MM.1S (cell line): ENCODE measurements at regions not wholly inside any gene's neighbourhood (a gene's known extent, or its start where the extent isn't known, plus 50 kb on each side); places are given as distances from the start of the nearest gene placed in this dataset.

Experiments
- DNase-seq: peaks from one replicate; pipeline ENCODE4 v3.0.0-alpha.2; 2015
- H2AFZ ChIP-seq: fragments of 300-600 bp; sonication (generic); 2 replicates; pipeline ENCODE4 v1.6.0; 2016; ENCODE audit warnings: antibody characterized with exemption, low read length
- H3F3A ChIP-seq: fragments of 300-600 bp; sonication (generic); 2 replicates; pipeline ENCODE4 v1.6.1; 2016; ENCODE audit warnings: mild to moderate bottlenecking, antibody characterized with exemption, low read length, moderate library complexity, mixed read lengths; ENCODE audit not compliant: insufficient read depth
- H3K27ac ChIP-seq: fragments of 300-600 bp; sonication (generic); 2 replicates; pipeline ENCODE4 v1.5.1; 2016; ENCODE audit warnings: mild to moderate bottlenecking, low read length
- H3K27me3 ChIP-seq: fragments of 300-600 bp; sonication (generic); replicated peaks from 2 replicates; pipeline ENCODE4 v1.6.0; 2016; ENCODE audit warnings: low read length; ENCODE audit not compliant: insufficient read depth
- H3K36me3 ChIP-seq: fragments of 300-600 bp; sonication (generic); replicated peaks from 2 replicates; pipeline ENCODE4 v1.6.1; 2016; ENCODE audit warnings: mild to moderate bottlenecking, low read length, mixed read lengths; ENCODE audit not compliant: insufficient read depth
- H3K4me1 ChIP-seq: fragments of 300-600 bp; sonication (generic); 2 replicates; pipeline ENCODE4 v1.6.1; 2016; ENCODE audit warnings: low read length, mixed read lengths
- H3K4me2 ChIP-seq: fragments of 300-600 bp; sonication (generic); 2 replicates; pipeline ENCODE4 v1.6.0; 2016; ENCODE audit warnings: low read depth, low read length
- H3K4me3 ChIP-seq: fragments of 300-600 bp; sonication (generic); 2 replicates; pipeline ENCODE4 v1.5.1; 2016; ENCODE audit warnings: low read length, mixed read lengths
- H3K79me2 ChIP-seq: fragments of 300-600 bp; sonication (generic); 2 replicates; pipeline ENCODE4 v1.6.1; 2016; ENCODE audit warnings: mixed run types, low read length, mixed read lengths
- H3K9ac ChIP-seq: fragments of 300-600 bp; sonication (generic); 2 replicates; pipeline ENCODE4 v1.6.1; 2016; ENCODE audit warnings: low read length, mixed read lengths
- H3K9me2 ChIP-seq: fragments of 300-600 bp; sonication (generic); replicated peaks from 2 replicates; pipeline ENCODE4 v1.6.1; 2016; ENCODE audit warnings: mild to moderate bottlenecking, low read length, mixed read lengths; ENCODE audit not compliant: insufficient read depth
- H3K9me3 ChIP-seq: fragments of 300-600 bp; sonication (generic); replicated peaks from 2 replicates; pipeline ENCODE4 v1.6.1; 2016; ENCODE audit warnings: mild to moderate bottlenecking, low read length, mixed read lengths; ENCODE audit not compliant: insufficient read depth
- H4K20me1 ChIP-seq: fragments of 300-600 bp; sonication (generic); 2 replicates; pipeline ENCODE4 v1.6.1; 2016; ENCODE audit warnings: mild to moderate bottlenecking, low read length, moderate library complexity, mixed read lengths; ENCODE audit not compliant: insufficient read depth
- EZH2 ChIP-seq: fragments of 300-600 bp; sonication (generic); optimal IDR thresholded peaks from 2 replicates; pipeline ENCODE3; 2017; ENCODE audit warnings: low read depth, mild to moderate bottlenecking, antibody characterized with exemption, low read length, mixed read lengths
- EZH2phosphoT487 ChIP-seq: fragments of 300-600 bp; sonication (generic); IDR thresholded peaks from 2 replicates; pipeline ENCODE4 v1.6.1; 2018; ENCODE audit warnings: antibody characterized with exemption, low read length
- TF ChIP-seq, protein P1 (sequence below): fragments of 300-600 bp; sonication (generic); IDR thresholded peaks from 2 replicates; pipeline ENCODE4 v1.5.1; 2016; ENCODE audit warnings: antibody characterized with exemption, low read length, mixed read lengths

DNA sequence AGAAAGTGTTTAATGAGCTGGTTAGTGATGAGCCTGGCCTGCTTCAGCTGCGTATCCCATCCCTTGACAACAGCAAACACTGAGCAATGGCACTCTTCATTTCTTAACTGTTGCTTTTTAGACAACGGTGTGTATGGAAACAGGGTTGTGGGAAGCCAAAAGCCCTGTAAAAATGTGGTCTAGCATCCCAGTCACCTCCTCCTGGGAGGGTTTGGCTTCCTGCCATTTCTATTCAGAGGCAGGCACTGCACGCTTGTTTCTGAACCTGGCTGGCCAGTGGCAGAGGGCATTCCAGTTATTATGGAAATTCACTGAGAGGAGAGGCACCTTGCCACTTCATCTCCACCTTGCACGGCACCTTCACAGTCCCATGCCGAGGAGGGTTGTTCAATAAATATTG lies 123.0 kb upstream of the ADARB2 start:
- H3K4me3 ChIP-seq = no peak overlapping the region
- no peak overlapping the region for H3K4me2 ChIP-seq
- no peaks in the 10 kb centered on the region for H3K27me3 ChIP-seq
- no peaks in the 10 kb centered on the region for H3K36me3 ChIP-seq
- H3K9me2 ChIP-seq = no peaks in the 10 kb centered on the region
- H2AFZ ChIP-seq = no peak overlapping the region
- H3F3A ChIP-seq = no peaks in the 10 kb centered on the region
- no peaks in the 10 kb centered on the region for H3K4me1 ChIP-seq
- H4K20me1 ChIP-seq = no peaks in the 10 kb centered on the region
- H3K9me3 ChIP-seq = no peaks in the 10 kb centered on the region
- H3K79me2 ChIP-seq = no peaks in the 10 kb centered on the region
- no peak for DNase-seq
- H3K27ac ChIP-seq = no peak overlapping the region
- no peak overlapping the region for H3K9ac ChIP-seq
- TF ChIP-seq EZH2phosphoT487 (no peak), EZH2 (no peak)
- TF ChIP-seq, protein P1, sequence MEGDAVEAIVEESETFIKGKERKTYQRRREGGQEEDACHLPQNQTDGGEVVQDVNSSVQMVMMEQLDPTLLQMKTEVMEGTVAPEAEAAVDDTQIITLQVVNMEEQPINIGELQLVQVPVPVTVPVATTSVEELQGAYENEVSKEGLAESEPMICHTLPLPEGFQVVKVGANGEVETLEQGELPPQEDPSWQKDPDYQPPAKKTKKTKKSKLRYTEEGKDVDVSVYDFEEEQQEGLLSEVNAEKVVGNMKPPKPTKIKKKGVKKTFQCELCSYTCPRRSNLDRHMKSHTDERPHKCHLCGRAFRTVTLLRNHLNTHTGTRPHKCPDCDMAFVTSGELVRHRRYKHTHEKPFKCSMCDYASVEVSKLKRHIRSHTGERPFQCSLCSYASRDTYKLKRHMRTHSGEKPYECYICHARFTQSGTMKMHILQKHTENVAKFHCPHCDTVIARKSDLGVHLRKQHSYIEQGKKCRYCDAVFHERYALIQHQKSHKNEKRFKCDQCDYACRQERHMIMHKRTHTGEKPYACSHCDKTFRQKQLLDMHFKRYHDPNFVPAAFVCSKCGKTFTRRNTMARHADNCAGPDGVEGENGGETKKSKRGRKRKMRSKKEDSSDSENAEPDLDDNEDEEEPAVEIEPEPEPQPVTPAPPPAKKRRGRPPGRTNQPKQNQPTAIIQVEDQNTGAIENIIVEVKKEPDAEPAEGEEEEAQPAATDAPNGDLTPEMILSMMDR = no peak

DNA sequence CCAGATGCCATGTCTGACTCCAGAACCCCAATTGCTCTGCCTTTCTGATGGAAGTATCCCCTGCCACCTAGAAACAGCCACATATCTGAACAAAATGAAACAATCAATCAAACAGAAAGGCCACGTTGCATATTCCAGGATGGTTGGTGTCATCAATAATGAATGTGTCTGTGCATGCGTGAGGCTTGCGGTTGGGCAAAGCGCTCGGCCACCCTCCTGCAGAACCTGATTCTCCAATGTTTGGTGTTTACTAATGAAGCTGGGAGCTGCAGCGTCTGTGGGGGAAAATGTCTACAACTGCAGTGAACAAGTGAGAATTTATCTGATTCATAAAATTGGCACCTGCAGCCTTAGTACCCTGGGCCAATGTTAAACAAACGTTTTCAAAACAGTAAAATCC lies 121.2 kb upstream of the ADARB2 start:
- H3K27me3 ChIP-seq = no peaks in the 10 kb centered on the region
- no peak overlapping the region for H3K4me3 ChIP-seq
- H3K27ac ChIP-seq = no peak overlapping the region
- DNase-seq = no peak
- no peaks in the 10 kb centered on the region for H3K36me3 ChIP-seq
- TF ChIP-seq, protein P1 = no peak
- no peak for TF ChIP-seq EZH2
- TF ChIP-seq EZH2phosphoT487 = no peak
- H3K4me1 ChIP-seq = no peaks in the 10 kb centered on the region
- H3K79me2 ChIP-seq = no peaks in the 10 kb centered on the region
- no peak overlapping the region for H3K9ac ChIP-seq
- no peaks in the 10 kb centered on the region for H3K9me3 ChIP-seq
- H2AFZ ChIP-seq = no peak overlapping the region
- no peaks in the 10 kb centered on the region for H4K20me1 ChIP-seq
- H3F3A ChIP-seq = no peaks in the 10 kb centered on the region
- no peaks in the 10 kb centered on the region for H3K9me2 ChIP-seq
- H3K4me2 ChIP-seq = no peak overlapping the region

DNA sequence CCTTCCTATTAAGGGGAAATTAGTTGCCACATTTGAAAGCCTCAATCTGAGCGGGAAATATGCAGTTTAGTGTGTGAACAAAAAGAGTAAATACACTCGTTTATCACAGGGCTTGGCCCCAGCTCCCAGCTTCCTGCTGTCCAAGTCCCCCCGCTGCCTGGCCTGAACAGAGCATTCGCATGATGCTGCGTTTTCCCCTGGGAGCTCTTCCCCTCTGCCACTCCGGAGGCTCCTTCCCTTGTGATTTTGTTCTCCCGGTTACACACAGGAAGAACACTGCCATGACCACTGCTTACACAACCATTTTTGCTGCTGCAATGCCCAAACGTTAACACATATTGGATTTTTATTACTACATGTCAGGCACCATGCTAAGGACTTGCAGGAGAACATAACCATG lies 120.7 kb upstream of the ADARB2 start:
- no peaks in the 10 kb centered on the region for H3K36me3 ChIP-seq
- TF ChIP-seq EZH2phosphoT487 = no peak
- TF ChIP-seq EZH2 = no peak
- TF ChIP-seq, protein P1 = no peak
- no peaks in the 10 kb centered on the region for H3K4me1 ChIP-seq
- H3K9me2 ChIP-seq = no peaks in the 10 kb centered on the region
- no peak overlapping the region for H3K4me2 ChIP-seq
- H3K79me2 ChIP-seq = no peaks in the 10 kb centered on the region
- no peak overlapping the region for H2AFZ ChIP-seq
- no peak overlapping the region for H3K4me3 ChIP-seq
- no peak overlapping the region for H3K9ac ChIP-seq
- no peaks in the 10 kb centered on the region for H3F3A ChIP-seq
- no peaks in the 10 kb centered on the region for H4K20me1 ChIP-seq
- H3K27me3 ChIP-seq = no peaks in the 10 kb centered on the region
- DNase-seq = no peak
- H3K9me3 ChIP-seq = no peaks in the 10 kb centered on the region
- H3K27ac ChIP-seq = no peak overlapping the region
